GM21619 (cell line): ENCODE measurements at regions not wholly inside any gene's neighbourhood (a gene's known extent, or its start where the extent isn't known, plus 50 kb on each side); places are given as distances from the start of the nearest gene placed in this dataset.

Source experiments
- ATAC-seq: cut with Tn5 transposase; IDR thresholded peaks from one replicate; pipeline ENCODE4 v1.9.1; 2021; ENCODE audit not compliant: unreplicated experiment

- ATAC-seq, result peak; percentile 56
These were observed 56.0 kb upstream of the BTRC start for GRCh38 chr10:101297901-101298486.

GRCh38 chr10:101299211-101299610, 54.8 kb upstream of the BTRC start:
- no peak for ATAC-seq

GRCh38 chr10:101301111-101301731, 52.7 kb upstream of the BTRC start:
- ATAC-seq, result no peak

GRCh38 chr10:101303087-101303703, 50.8 kb upstream of the BTRC start:
- ATAC-seq, result no peak
